ENCODE measurements at regions not wholly inside any gene's neighbourhood (a gene's known extent, or its start where the extent isn't known, plus 50 kb on each side); places are given as distances from the start of the nearest gene placed in this dataset.

DNA sequence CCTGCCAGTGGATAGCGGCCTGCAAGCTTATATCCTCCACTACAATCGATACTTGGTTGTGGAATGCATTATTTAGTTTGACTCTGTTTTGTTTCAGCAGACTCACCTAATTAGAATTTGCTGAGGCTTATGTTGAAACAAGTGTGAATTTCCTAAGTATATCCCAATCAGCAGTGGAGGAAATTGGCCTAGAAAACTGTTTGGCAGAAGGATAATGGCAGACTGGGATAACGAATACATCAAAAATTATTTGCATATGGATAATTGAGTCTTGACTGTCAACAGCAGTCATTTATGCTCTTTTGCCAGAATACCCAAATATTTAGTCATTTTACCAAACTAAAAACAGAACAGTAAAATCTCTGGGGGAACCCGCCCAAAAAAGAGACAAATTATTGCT is 261.0 kb downstream of the DOK5 start:
- Histone ChIP-seq H3K4me3 (no peak overlapping the region), H4K20me1 (replicated peaks; ENCODE audit: insufficient read depth) (no peaks in the 10 kb centered on the region), H3K79me2 (replicated peaks; ENCODE audit: insufficient read depth) (no peaks in the 10 kb centered on the region), H3K27ac (ENCODE audit: low read depth) (no peak overlapping the region), H3K4me1 (ENCODE audit: insufficient read depth) (no peaks in the 10 kb centered on the region), H3K9me2 (ENCODE audit: insufficient read depth) (no peaks in the 10 kb centered on the region), H3K4me2 (no peak overlapping the region), H3K27me3 (ENCODE audit: insufficient read depth) (no peaks in the 10 kb centered on the region), H3F3A (replicated peaks; ENCODE audit: low read depth) (no peaks in the 10 kb centered on the region), H3K36me3 (ENCODE audit: insufficient read depth) (peaks cover 5% of the 10 kb centered on the region), H2AFZ (no peak overlapping the region)
- no peak overlapping the region for H3K27ac Mint-ChIP-seq
- H3K36me3 Mint-ChIP-seq (ENCODE audit: low read depth), result peaks cover 12% of the 10 kb centered on the region
- TF ChIP-seq ZNF114 (CRISPR knock-in tag; IDR thresholded peaks at IDR 0.05), result no peak
- TF ChIP-seq, protein P1, sequence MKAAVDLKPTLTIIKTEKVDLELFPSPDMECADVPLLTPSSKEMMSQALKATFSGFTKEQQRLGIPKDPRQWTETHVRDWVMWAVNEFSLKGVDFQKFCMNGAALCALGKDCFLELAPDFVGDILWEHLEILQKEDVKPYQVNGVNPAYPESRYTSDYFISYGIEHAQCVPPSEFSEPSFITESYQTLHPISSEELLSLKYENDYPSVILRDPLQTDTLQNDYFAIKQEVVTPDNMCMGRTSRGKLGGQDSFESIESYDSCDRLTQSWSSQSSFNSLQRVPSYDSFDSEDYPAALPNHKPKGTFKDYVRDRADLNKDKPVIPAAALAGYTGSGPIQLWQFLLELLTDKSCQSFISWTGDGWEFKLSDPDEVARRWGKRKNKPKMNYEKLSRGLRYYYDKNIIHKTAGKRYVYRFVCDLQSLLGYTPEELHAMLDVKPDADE (IDR thresholded peaks at IDR 0.05), result no peak
- TF ChIP-seq NANOG (IDR thresholded peaks at IDR 0.05; ENCODE audit: borderline replicate concordance), result no peak
- TF ChIP-seq JUNB (IDR thresholded peaks at IDR 0.05; ENCODE audit: unreplicated experiment), result no peak
- TF ChIP-seq, protein P2, sequence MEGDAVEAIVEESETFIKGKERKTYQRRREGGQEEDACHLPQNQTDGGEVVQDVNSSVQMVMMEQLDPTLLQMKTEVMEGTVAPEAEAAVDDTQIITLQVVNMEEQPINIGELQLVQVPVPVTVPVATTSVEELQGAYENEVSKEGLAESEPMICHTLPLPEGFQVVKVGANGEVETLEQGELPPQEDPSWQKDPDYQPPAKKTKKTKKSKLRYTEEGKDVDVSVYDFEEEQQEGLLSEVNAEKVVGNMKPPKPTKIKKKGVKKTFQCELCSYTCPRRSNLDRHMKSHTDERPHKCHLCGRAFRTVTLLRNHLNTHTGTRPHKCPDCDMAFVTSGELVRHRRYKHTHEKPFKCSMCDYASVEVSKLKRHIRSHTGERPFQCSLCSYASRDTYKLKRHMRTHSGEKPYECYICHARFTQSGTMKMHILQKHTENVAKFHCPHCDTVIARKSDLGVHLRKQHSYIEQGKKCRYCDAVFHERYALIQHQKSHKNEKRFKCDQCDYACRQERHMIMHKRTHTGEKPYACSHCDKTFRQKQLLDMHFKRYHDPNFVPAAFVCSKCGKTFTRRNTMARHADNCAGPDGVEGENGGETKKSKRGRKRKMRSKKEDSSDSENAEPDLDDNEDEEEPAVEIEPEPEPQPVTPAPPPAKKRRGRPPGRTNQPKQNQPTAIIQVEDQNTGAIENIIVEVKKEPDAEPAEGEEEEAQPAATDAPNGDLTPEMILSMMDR (conservative IDR thresholded peaks at IDR 0.05; ENCODE audit: low read depth in 2 of 2), result no peak
- TF ChIP-seq EZH2 (IDR thresholded peaks at IDR 0.05; ENCODE audit: low read depth, unreplicated experiment), result no peak
- TF ChIP-seq STAT1 (IDR thresholded peaks at IDR 0.05; ENCODE audit: unreplicated experiment), result no peak
- TF ChIP-seq EZH2phosphoT487 (IDR thresholded peaks at IDR 0.05; ENCODE audit: unreplicated experiment), result no peak
- TF ChIP-seq POLR2AphosphoS5 (IDR thresholded peaks at IDR 0.05; ENCODE audit: low read depth), result no peak
- no peak for TF ChIP-seq CREB1 (CRISPR knock-in tag; IDR thresholded peaks at IDR 0.05; ENCODE audit: low read depth)
- TF ChIP-seq ZNF462 (CRISPR knock-in tag; IDR thresholded peaks at IDR 0.05), result no peak
- no peak for TF ChIP-seq ZNF331 (CRISPR knock-in tag; IDR thresholded peaks at IDR 0.05; ENCODE audit: low read depth)
- no peaks in the 10 kb centered on the region for H3K27me3 Mint-ChIP-seq (ENCODE audit: insufficient read depth, low read depth, poor library complexity)
- DNase-seq (ENCODE audit: low spot score) (no peak), ATAC-seq (no peak)
- H3K4me1 Mint-ChIP-seq, result no peaks in the 10 kb centered on the region
- H3K4me3 Mint-ChIP-seq, result no peak overlapping the region
- peaks cover 85% of the 10 kb centered on the region for H3K9me3 Mint-ChIP-seq

Measured in GM23338 (cell line).